Heart left ventricle (tissue), 16 donors: ENCODE measurements at regions not wholly inside any gene's neighbourhood (a gene's known extent, or its start where the extent isn't known, plus 50 kb on each side); places are given as distances from the start of the nearest gene placed in this dataset.
"Not testable (repeated sequence)": the region's sequence is repeated elsewhere in the genome, so short reads cannot be mapped to it uniquely, and the experiment has no call there.

Experiments used
- ATAC-seq, 4 donors: fragments of 200-7000 bp; cut with Tn5 transposase; one replicate each; pipeline ENCODE4 v1.9.1; 2020 to 2022; ENCODE audit warnings: moderate library complexity in 4 of 4, mild to moderate bottlenecking in 3 of 4, moderate number of reproducible peaks in 1 of 4
- DNase-seq, 5 donors: peaks; one replicate each; pipeline ENCODE4 v3.0.0-alpha.2; 2020
- H3K27ac ChIP-seq, 12 donors: fragments of 200-600 bp; sonication (generic) in 4 of 12; one replicate each; pipeline versions ENCODE4 v1.5.0 to v1.8.0; 2016 to 2022; ENCODE audit warnings: mild to moderate bottlenecking in 2 of 12
- H3K27me3 ChIP-seq, 9 donors: fragments of 200-600 bp; sonication (generic) in 2 of 9; one replicate each; pipeline versions ENCODE4 v1.5.1 to v1.8.0; 2016 to 2022; ENCODE audit warnings: mild to moderate bottlenecking in 3 of 9
- H3K36me3 ChIP-seq, 9 donors: fragments of 200-600 bp; sonication (generic) in 2 of 9; one replicate each; pipeline versions ENCODE4 v1.5.0 to v1.8.0; 2018 to 2022; ENCODE audit warnings: mild to moderate bottlenecking in 2 of 9
- H3K4me1 ChIP-seq, 12 donors: fragments of 200-600 bp; sonication (generic) in 4 of 12; one replicate each; pipeline versions ENCODE4 v1.5.0 to v1.8.0; 2016 to 2022; ENCODE audit warnings: mild to moderate bottlenecking in 3 of 12
- H3K4me3 ChIP-seq, 12 donors: fragments of 200-600 bp; sonication (generic) in 4 of 12; one replicate each; pipeline versions ENCODE4 v1.5.0 to v1.8.0; 2017 to 2022; ENCODE audit warnings: mild to moderate bottlenecking in 9 of 12, moderate library complexity in 4 of 12
- H3K9me3 ChIP-seq, 12 donors: fragments of 200-600 bp; sonication (generic) in 4 of 12; one replicate each; pipeline versions ENCODE4 v1.5.0 to v1.8.0; 2016 to 2022; ENCODE audit warnings: mild to moderate bottlenecking in 1 of 12
- POLR2A ChIP-seq, 2 donors: fragments of 450-650 bp; IDR thresholded peaks; one replicate each; pipeline ENCODE4 v1.6.1; 2017; ENCODE audit warnings: antibody characterized with exemption in 2 of 2, mild to moderate bottlenecking in 2 of 2, moderate library complexity in 2 of 2
- WGBS, 4 donors: extraction: QIAGEN DNeasy Blood & Tissue Kit in 2 of 4; methylation state at CpG; one replicate each; pipeline versions ENCODE4 v1.1.5 to v1.1.7; 2013 to 2018; 5-methylcytosine and 5-hydroxymethylcytosine counted together
- intact Hi-C, 10 donors: fragments of 100-400 bp; cut with DNase I; formaldehyde crosslinking; loops; one replicate each; pipeline versions ENCODE4 v1.11.1 to v1.14.2; 2022
- TF ChIP-seq, protein P1 (sequence below), 12 donors: fragments of 200-600 bp; sonication (generic) in 4 of 12; IDR thresholded peaks; one replicate each; pipeline versions ENCODE4 v1.5.0 to v1.8.0; 2018 to 2022; ENCODE audit warnings: antibody characterized with exemption in 12 of 12, mild to moderate bottlenecking in 5 of 12
- donor health status: ischemic (EF 13 %, LVEDD 7.1; RV severe dilation, severe dysfunction).
- donor health status: healthy with polysubstance abuse.
- donor health status: DM: no; HTN: yes; CAD: no.
- donor health status: DM: no; HTN: no; CAD: no.
- donor health status: ischemic (EF 25% LVEDD 6.9; RV normal size, moderate dysfunction).
- donor health status: ischemic (EF 25% LVEDD 5.7; RV mildly dilated, moderate dysfunction).
- donor health status: healthy.
- donor health status: DM: yes; HTN: yes; CAD: no.
- donor health status: ischemic (EF 35%, LVEDD 5.7; RV mildly dilated, moderate dysfunction).
- donor health status: nonischemic (EF 11% LVEDD 7.7; RV severe dilation, severe dysfunction).
- donor health status: DM: yes; HTN: yes; CAD: no.
- donor health status: PGD.
- donor health status: ischemic (EF 29% LVEDD 5.4; RV normal size, mild dysfunction).
- donor health status: nonischemic (EF 23%, LVEDD 6.1; RV moderate dilation, normal function).

DNA sequence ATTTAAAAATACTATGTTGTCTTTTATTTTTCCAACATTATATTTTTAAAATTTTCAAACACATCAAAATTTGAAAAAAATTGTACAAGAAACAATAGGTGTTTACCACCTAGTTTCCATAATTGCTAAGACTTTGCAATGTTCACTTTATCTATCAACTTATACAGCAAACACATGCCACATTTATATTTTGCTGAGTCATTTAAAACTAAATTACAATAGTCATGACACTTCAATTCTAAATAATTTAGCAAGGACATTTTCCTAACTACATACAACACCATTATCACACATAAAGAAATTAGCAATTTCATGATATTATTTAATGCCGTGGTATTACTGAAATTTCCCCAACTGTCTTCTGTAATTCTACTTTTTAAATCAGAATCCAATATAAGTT lies 600.4 kb upstream of the CPXCR1 start:
- TF ChIP-seq, protein P1, sequence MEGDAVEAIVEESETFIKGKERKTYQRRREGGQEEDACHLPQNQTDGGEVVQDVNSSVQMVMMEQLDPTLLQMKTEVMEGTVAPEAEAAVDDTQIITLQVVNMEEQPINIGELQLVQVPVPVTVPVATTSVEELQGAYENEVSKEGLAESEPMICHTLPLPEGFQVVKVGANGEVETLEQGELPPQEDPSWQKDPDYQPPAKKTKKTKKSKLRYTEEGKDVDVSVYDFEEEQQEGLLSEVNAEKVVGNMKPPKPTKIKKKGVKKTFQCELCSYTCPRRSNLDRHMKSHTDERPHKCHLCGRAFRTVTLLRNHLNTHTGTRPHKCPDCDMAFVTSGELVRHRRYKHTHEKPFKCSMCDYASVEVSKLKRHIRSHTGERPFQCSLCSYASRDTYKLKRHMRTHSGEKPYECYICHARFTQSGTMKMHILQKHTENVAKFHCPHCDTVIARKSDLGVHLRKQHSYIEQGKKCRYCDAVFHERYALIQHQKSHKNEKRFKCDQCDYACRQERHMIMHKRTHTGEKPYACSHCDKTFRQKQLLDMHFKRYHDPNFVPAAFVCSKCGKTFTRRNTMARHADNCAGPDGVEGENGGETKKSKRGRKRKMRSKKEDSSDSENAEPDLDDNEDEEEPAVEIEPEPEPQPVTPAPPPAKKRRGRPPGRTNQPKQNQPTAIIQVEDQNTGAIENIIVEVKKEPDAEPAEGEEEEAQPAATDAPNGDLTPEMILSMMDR (IDR thresholded peaks at IDR 0.05), result no peak
- no peak for TF ChIP-seq POLR2A (IDR thresholded peaks at IDR 0.05)
- Histone ChIP-seq H3K4me3 (no peak overlapping the region), H3K36me3 (no peaks in the 10 kb centered on the region), H3K9me3 (no peaks in the 10 kb centered on the region), H3K4me1 (no peaks in the 10 kb centered on the region), H3K27ac (no peak overlapping the region), H3K27me3 (no peaks in the 10 kb centered on the region)
- no peak for ATAC-seq
- DNase-seq, result no peak
- 92 to 100% (median 97%) methylated on average over 1 of the region's 1 CpG for WGBS, 4 donors
- intact Hi-C loops, result no loop called here

DNA sequence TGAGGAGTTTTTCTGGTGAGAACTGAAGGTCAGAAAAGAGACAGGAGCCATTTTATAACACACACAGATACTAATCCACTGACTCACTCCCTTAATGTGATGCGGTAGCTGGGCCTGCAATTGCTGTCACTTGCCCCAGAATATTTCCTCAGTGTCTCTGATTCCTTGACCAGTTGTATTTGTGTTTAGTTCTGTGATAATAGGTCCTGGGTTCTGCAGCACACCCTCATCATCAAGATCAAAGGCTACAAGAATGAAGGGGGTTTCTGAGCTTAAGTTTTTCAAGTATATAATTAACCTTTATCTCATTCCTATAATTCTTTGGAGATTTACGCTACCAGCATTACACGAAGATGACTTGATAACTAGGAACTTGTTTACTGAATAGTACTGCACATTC lies 576.5 kb upstream of the CPXCR1 start:
- peaks cover 0 to 9% (median 0%) of the 10 kb centered on the region in 12 donors for H3K9me3 ChIP-seq
- DNase-seq (no peak), ATAC-seq (no peak)
- no peak overlapping the region for H3K27ac ChIP-seq
- H3K4me1 ChIP-seq, result no peaks in the 10 kb centered on the region
- no peak for TF ChIP-seq POLR2A (IDR thresholded peaks at IDR 0.05)
- TF ChIP-seq, protein P1 (IDR thresholded peaks at IDR 0.05), result no peak
- no peaks in the 10 kb centered on the region for H3K27me3 ChIP-seq
- intact Hi-C loops, result no loop called here
- no peaks in the 10 kb centered on the region for H3K36me3 ChIP-seq
- no peak overlapping the region for H3K4me3 ChIP-seq
- 62 to 73% (median 67%) methylated on average over 3 of the region's 3 CpGs for WGBS, 4 donors

DNA sequence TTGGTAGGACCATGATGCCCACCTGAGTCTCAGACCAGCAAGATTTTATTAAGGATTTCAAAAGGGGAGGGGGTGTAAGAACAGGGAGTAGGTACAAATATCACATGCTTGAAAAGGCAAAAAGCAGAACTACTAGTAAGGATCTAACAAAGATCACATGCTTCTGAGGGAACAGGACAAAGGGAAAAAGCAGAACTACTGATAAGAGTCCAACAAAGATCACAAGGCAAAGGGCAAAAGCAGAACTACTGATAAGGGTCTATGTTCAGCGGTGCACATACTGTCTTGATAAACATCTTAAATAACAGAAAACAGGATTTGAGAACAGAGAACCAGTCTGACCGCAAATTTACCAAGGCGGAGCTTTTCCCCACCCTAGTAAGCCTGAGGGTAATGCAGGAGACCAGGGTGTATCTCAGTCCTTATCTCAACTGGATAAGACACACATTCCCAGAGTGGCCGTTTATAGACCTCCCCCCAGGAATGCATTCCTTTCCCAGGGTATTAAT lies 573.0 kb upstream of the CPXCR1 start:
- WGBS, 4 donors, result 63 to 74% (median 66%) methylated on average over 4 of the region's 4 CpGs
- H3K27ac ChIP-seq, ATAC-seq, DNase-seq, H3K27me3 ChIP-seq, H3K36me3 ChIP-seq, H3K9me3 ChIP-seq, intact Hi-C loops, H3K4me1 ChIP-seq, H3K4me3 ChIP-seq: not testable (repeated sequence)

DNA sequence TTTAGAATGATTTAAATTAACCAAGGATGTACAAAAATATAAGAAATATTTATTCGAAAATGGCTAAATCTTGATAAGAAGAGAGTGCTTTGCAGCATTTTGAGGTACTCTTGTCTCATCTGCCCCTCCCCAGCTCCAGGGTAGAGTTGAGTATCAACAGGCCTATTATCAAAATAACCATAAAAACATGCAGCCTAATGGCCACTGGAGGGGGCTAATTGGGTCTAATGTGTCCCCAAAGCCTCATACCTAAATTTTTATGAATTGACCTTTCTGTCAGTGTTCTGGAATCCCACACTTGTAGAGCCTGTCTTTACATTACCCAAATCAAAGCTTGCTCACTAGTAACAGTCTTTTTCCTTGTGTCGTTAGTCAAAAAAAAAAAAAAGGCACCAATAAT lies 544.9 kb upstream of the CPXCR1 start:
- DNase-seq (no peak), ATAC-seq (no peak)
- TF ChIP-seq, protein P1 (IDR thresholded peaks at IDR 0.05), result no peak
- no peak for TF ChIP-seq POLR2A (IDR thresholded peaks at IDR 0.05)
- H3K27me3 ChIP-seq, result no peaks in the 10 kb centered on the region
- no peaks in the 10 kb centered on the region for H3K9me3 ChIP-seq
- no peak overlapping the region for H3K27ac ChIP-seq
- 48 to 74% (median 69%) methylated on average over 2 of the region's 2 CpGs for WGBS, 4 donors
- H3K36me3 ChIP-seq, result no peaks in the 10 kb centered on the region
- no peak overlapping the region for H3K4me3 ChIP-seq
- no peaks in the 10 kb centered on the region for H3K4me1 ChIP-seq
- intact Hi-C loops, result no loop called here

DNA sequence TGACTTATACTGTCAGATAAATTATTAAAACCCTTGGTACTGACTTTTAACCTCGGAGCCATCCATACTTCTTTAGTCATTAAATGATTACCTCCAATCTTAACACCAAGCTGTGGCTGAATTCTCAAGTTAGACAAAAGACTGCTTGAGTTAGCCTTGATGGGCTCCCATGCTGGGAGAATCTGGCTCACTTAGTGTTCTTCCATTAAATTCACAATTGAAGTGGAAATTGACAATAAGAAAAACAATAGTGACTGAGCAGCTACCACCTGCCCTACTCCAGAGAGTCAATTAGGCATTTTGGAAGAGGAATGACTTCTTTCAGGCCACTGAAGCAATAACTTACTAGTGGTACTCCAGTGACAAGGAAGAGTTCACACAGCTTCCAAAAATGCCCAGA lies 503.0 kb upstream of the CPXCR1 start:
- intact Hi-C loops, result no loop called here
- WGBS, 4 donors, result 33 to 62% (median 47%) methylated on average over 1 of the region's 1 CpG
- DNase-seq, result no peak

More for the DNA sequence above, 503.0 kb upstream of the CPXCR1 start:
- H3K36me3 ChIP-seq, result no peaks in the 10 kb centered on the region
- no peaks in the 10 kb centered on the region for H3K27me3 ChIP-seq
- H3K4me3 ChIP-seq, result no peak overlapping the region
- no peaks in the 10 kb centered on the region for H3K4me1 ChIP-seq
- no peak overlapping the region for H3K27ac ChIP-seq
- no peak for ATAC-seq
- H3K9me3 ChIP-seq, result peaks cover 0 to 4% (median 0%) of the 10 kb centered on the region in 12 donors
- TF ChIP-seq, protein P1 (IDR thresholded peaks at IDR 0.05), result no peak
- TF ChIP-seq POLR2A (IDR thresholded peaks at IDR 0.05), result no peak
